Astrocyte (in vitro differentiated cells and primary cell): ENCODE measurements at regions not wholly inside any gene's neighbourhood (a gene's known extent, or its start where the extent isn't known, plus 50 kb on each side); places are given as distances from the start of the nearest gene placed in this dataset.

Experiments used
- DNase-seq: peaks from one replicate; pipeline ENCODE4 v3.0.0-alpha.2; 2010; ENCODE audit warnings: low read depth
- FAIRE-seq: peaks from 2 replicates; lab custom pipeline; 2011; peaks lifted over from hg19 to GRCh38; lab: Jason Lieb, UNC
- H2AFZ ChIP-seq: 2 replicates; pipeline ENCODE4 v1.6.0; 2012; ENCODE audit warnings: low read depth, low read length, inconsistent platforms
- H3K27ac ChIP-seq: 2 replicates; pipeline ENCODE4 v1.5.1; 2011; ENCODE audit warnings: low read depth, low read length, inconsistent platforms
- H3K27me3 ChIP-seq: 2 replicates; pipeline ENCODE4 v1.6.0; 2011; ENCODE audit warnings: low read length, inconsistent platforms; ENCODE audit not compliant: insufficient read depth
- H3K36me3 ChIP-seq: 2 replicates; pipeline ENCODE4 v1.5.1; 2011; ENCODE audit warnings: low read length, inconsistent platforms; ENCODE audit not compliant: insufficient read depth
- H3K4me1 ChIP-seq: 2 replicates; pipeline ENCODE4 v1.5.1; 2011; ENCODE audit warnings: low read length, inconsistent platforms; ENCODE audit not compliant: insufficient read depth
- H3K4me2 ChIP-seq: 2 replicates; pipeline ENCODE4 v1.6.0; 2012; ENCODE audit warnings: low read length, inconsistent platforms
- H3K4me3 ChIP-seq: 2 replicates; pipeline ENCODE4 v1.5.1; 2011; ENCODE audit warnings: low read depth, mild to moderate bottlenecking, low read length, inconsistent platforms; ENCODE audit not compliant: insufficient read depth
- H3K79me2 ChIP-seq: 2 replicates; pipeline ENCODE4 v1.6.0; 2012; ENCODE audit warnings: mild to moderate bottlenecking, low read length, inconsistent platforms; ENCODE audit not compliant: insufficient read depth
- H3K9ac ChIP-seq: 2 replicates; pipeline ENCODE4 v1.6.0; 2012; ENCODE audit warnings: mild to moderate bottlenecking, low read length, inconsistent platforms
- H3K9me3 ChIP-seq: 2 replicates; pipeline ENCODE4 v1.5.1; 2012; ENCODE audit warnings: low read depth, mild to moderate bottlenecking, low read length, inconsistent platforms; ENCODE audit not compliant: insufficient read depth
- H4K20me1 ChIP-seq: 2 replicates; pipeline ENCODE4 v1.6.0; 2012; ENCODE audit warnings: low read length, inconsistent platforms; ENCODE audit not compliant: insufficient read depth
- H3K27ac Mint-ChIP-seq: one replicate; pipeline ENCODE4 v1.8.0; 2021; ENCODE audit warnings: mild to moderate bottlenecking, mixed read lengths; ENCODE audit not compliant: unreplicated experiment
- H3K27me3 Mint-ChIP-seq: one replicate; pipeline ENCODE4 v1.8.0; 2021; ENCODE audit warnings: low read depth, mixed read lengths; ENCODE audit not compliant: unreplicated experiment
- H3K36me3 Mint-ChIP-seq: one replicate; pipeline ENCODE4 v1.8.0; 2021; ENCODE audit warnings: low read depth, mixed read lengths; ENCODE audit not compliant: unreplicated experiment
- H3K4me1 Mint-ChIP-seq: one replicate; pipeline ENCODE4 v1.8.0; 2021; ENCODE audit warnings: low read depth, mixed read lengths; ENCODE audit not compliant: unreplicated experiment
- H3K4me3 Mint-ChIP-seq: one replicate; pipeline ENCODE4 v1.8.0; 2021; ENCODE audit warnings: mild to moderate bottlenecking, moderate library complexity, mixed read lengths; ENCODE audit not compliant: unreplicated experiment
- H3K9me3 Mint-ChIP-seq: one replicate; pipeline ENCODE4 v1.8.0; 2021; ENCODE audit warnings: mild to moderate bottlenecking, mixed read lengths; ENCODE audit not compliant: unreplicated experiment
- EZH2 ChIP-seq: IDR thresholded peaks from 2 replicates; pipeline ENCODE4 v1.6.1; 2012; ENCODE audit warnings: mild to moderate bottlenecking, low read length, inconsistent platforms; ENCODE audit not compliant: insufficient read depth
- TF ChIP-seq, protein P1 (sequence below): IDR thresholded peaks from 2 replicates; pipeline ENCODE4 v1.5.1; 2011; ENCODE audit warnings: low read depth, mild to moderate bottlenecking, inconsistent platforms, low read length, moderate library complexity; ENCODE audit not compliant: insufficient read depth

DNA sequence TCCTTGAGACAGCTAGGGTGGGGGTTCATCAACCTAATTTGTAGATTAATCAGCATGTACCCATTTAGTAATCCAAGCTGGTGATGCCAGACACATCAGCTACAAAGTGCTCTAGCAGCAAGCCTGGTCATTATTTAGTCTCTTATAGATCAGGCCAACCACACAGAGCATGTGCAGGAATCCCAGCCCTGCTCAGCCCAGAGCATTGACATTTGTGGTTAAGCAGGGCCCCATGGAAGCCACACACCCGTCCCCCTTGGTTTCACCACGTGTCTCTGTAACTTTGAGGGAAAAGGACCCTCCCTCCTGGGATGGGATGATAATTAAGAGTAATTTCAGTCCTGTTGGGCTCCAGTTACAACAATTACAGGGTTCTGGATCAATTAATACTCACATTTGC lies 268.8 kb upstream of the RPL38 start:
- H3K36me3 Mint-ChIP-seq, result no peaks in the 10 kb centered on the region
- H3K27me3 ChIP-seq, result no peaks in the 10 kb centered on the region
- no peak overlapping the region for H3K27ac ChIP-seq
- no peaks in the 10 kb centered on the region for H3K79me2 ChIP-seq
- TF ChIP-seq, protein P1, sequence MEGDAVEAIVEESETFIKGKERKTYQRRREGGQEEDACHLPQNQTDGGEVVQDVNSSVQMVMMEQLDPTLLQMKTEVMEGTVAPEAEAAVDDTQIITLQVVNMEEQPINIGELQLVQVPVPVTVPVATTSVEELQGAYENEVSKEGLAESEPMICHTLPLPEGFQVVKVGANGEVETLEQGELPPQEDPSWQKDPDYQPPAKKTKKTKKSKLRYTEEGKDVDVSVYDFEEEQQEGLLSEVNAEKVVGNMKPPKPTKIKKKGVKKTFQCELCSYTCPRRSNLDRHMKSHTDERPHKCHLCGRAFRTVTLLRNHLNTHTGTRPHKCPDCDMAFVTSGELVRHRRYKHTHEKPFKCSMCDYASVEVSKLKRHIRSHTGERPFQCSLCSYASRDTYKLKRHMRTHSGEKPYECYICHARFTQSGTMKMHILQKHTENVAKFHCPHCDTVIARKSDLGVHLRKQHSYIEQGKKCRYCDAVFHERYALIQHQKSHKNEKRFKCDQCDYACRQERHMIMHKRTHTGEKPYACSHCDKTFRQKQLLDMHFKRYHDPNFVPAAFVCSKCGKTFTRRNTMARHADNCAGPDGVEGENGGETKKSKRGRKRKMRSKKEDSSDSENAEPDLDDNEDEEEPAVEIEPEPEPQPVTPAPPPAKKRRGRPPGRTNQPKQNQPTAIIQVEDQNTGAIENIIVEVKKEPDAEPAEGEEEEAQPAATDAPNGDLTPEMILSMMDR, result no peak
- TF ChIP-seq EZH2, result no peak
- H3K36me3 ChIP-seq, result no peaks in the 10 kb centered on the region
- H3K4me1 ChIP-seq, result no peaks in the 10 kb centered on the region
- no peaks in the 10 kb centered on the region for H4K20me1 ChIP-seq
- H2AFZ ChIP-seq, result no peak overlapping the region
- DNase-seq (no peak), FAIRE-seq (no peak)
- H3K9me3 Mint-ChIP-seq, result peaks cover 4% of the 10 kb centered on the region
- H3K4me3 Mint-ChIP-seq, result no peak overlapping the region
- peaks cover 25% of the 10 kb centered on the region for H3K4me1 Mint-ChIP-seq
- peak overlapping the region; percentile 26 for H3K27ac Mint-ChIP-seq
- H3K9ac ChIP-seq, result no peak overlapping the region
- H3K27me3 Mint-ChIP-seq, result peaks cover 51% of the 10 kb centered on the region
- H3K4me2 ChIP-seq, result no peak overlapping the region
- no peak overlapping the region for H3K4me3 ChIP-seq
- H3K9me3 ChIP-seq, result no peaks in the 10 kb centered on the region

DNA sequence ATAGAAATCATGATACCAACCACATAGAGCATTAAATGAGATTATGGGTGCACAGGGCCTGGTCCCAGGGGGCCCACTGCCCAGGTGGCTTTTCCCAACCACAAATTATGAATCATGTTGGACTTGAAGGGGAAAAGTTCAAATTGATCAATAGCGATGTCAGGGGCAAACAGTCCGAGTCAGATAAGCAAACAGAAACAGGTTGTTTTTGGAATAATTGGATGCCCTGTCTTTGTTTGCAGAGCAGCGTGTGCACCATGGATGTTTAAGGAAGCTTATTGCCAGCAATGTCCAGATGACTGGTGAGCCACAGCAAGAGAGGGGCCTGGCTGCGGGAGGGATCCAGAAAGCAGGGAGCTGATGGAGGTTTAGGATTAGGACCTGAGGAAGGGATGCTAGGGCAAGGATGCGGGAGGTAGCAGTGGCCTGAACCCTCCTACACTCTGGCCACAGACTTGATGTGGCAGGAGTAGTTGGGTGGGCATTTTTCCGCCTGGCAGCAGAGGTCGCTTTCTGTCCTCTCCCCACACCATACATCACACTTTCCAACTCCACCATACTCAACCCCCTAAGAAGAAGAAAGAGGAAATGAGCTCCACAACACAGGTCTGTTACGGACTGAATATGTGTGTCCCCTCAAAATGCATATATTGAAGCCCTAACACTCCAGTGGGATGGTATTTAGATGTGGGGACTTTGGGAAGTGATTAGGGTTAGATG lies 266.4 kb upstream of the RPL38 start:
- Histone ChIP-seq H3K9ac (no peak overlapping the region), H3K4me3 (no peak overlapping the region), H3K9me3 (no peaks in the 10 kb centered on the region), H4K20me1 (no peaks in the 10 kb centered on the region), H3K27me3 (no peaks in the 10 kb centered on the region), H2AFZ (no peak overlapping the region), H3K36me3 (no peaks in the 10 kb centered on the region), H3K4me1 (no peaks in the 10 kb centered on the region), H3K79me2 (no peaks in the 10 kb centered on the region), H3K27ac (no peak overlapping the region), H3K4me2 (no peak overlapping the region)
- no peak overlapping the region for H3K27ac Mint-ChIP-seq
- peaks cover 54% of the 10 kb centered on the region for H3K27me3 Mint-ChIP-seq
- no peak for FAIRE-seq
- H3K4me1 Mint-ChIP-seq, result peaks cover 25% of the 10 kb centered on the region
- no peak for TF ChIP-seq EZH2
- TF ChIP-seq, protein P1, result no peak
- no peak overlapping the region for H3K4me3 Mint-ChIP-seq
- peaks cover 5% of the 10 kb centered on the region for H3K9me3 Mint-ChIP-seq
- no peak for DNase-seq
- no peaks in the 10 kb centered on the region for H3K36me3 Mint-ChIP-seq

DNA sequence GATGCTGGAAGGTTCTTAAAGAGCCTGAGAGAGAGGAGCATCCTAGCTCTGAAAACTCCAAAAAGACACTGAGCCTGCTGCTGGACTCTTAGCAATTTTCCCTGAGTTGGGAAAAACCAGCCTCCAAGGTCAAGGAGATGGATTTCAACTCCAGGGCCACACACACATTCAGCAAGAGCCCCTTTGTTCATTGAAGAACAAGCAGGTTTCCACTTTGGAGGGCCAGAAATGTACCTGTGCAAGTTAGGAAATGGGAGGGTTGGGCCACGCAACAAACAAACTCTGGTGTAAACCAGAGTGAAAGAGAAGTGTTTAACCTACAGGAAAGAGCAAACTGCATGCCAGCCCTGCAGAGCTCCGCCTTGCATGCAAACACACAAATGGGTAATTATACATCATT lies 264.8 kb upstream of the RPL38 start:
- no peak for FAIRE-seq

More for the DNA sequence above, 264.8 kb upstream of the RPL38 start:
- Histone ChIP-seq H3K9ac (no peak overlapping the region), H3K27me3 (no peaks in the 10 kb centered on the region), H3K4me2 (no peak overlapping the region), H4K20me1 (no peaks in the 10 kb centered on the region), H3K36me3 (no peaks in the 10 kb centered on the region), H3K27ac (no peak overlapping the region), H2AFZ (no peak overlapping the region), H3K9me3 (no peaks in the 10 kb centered on the region), H3K4me1 (no peaks in the 10 kb centered on the region), H3K4me3 (no peak overlapping the region), H3K79me2 (no peaks in the 10 kb centered on the region)
- Mint-ChIP-seq H3K36me3 (no peaks in the 10 kb centered on the region), H3K27me3 (peaks cover 58% of the 10 kb centered on the region), H3K4me1 (peaks cover 17% of the 10 kb centered on the region), H3K9me3 (peaks cover 2% of the 10 kb centered on the region), H3K27ac (no peak overlapping the region), H3K4me3 (no peak overlapping the region)
- no peak for TF ChIP-seq EZH2
- TF ChIP-seq, protein P1, result no peak
- DNase-seq, result no peak
